HG02623 (cell line): ENCODE measurements at regions not wholly inside any gene's neighbourhood (a gene's known extent, or its start where the extent isn't known, plus 50 kb on each side); places are given as distances from the start of the nearest gene placed in this dataset.

ENCODE experiments used
- ATAC-seq: cut with Tn5 transposase; IDR thresholded peaks from one replicate; pipeline ENCODE4 v1.9.1; 2021; ENCODE audit warnings: moderate library complexity; ENCODE audit not compliant: unreplicated experiment

GRCh38 chr13:106302843-106303242, 232.6 kb downstream of the EFNB2 start:
- no peak for ATAC-seq

- no peak for ATAC-seq
Measured at GRCh38 chr13:106302011-106302410, 233.5 kb downstream of the EFNB2 start.

- no peak for ATAC-seq
Measured at GRCh38 chr13:106299621-106300020, 235.8 kb downstream of the EFNB2 start.

GRCh38 chr13:106297283-106297682, 238.2 kb downstream of the EFNB2 start:
- ATAC-seq: no peak

- ATAC-seq: no peak
Measured at GRCh38 chr13:106296723-106297122, 238.7 kb downstream of the EFNB2 start.

GRCh38 chr13:106295971-106296370, 239.5 kb downstream of the EFNB2 start:
- no peak for ATAC-seq

- no peak for ATAC-seq
Measured at GRCh38 chr13:106291006-106291405, 244.5 kb downstream of the EFNB2 start.

GRCh38 chr13:106287351-106287750, 248.1 kb downstream of the EFNB2 start:
- no peak for ATAC-seq

- no peak for ATAC-seq
Measured at GRCh38 chr13:106286811-106287210, 248.7 kb downstream of the EFNB2 start.

GRCh38 chr13:106284358-106284757, 251.1 kb downstream of the EFNB2 start:
- no peak for ATAC-seq

GRCh38 chr13:106281426-106281825, 254.0 kb downstream of the EFNB2 start:
- no peak for ATAC-seq

GRCh38 chr13:106277484-106278154, 257.8 kb downstream of the EFNB2 start:
- no peak for ATAC-seq

- ATAC-seq: no peak
Measured at GRCh38 chr13:106276876-106277275, 258.6 kb downstream of the EFNB2 start.

- ATAC-seq: no peak
Measured at GRCh38 chr13:106275446-106276032, 259.9 kb downstream of the EFNB2 start.

GRCh38 chr13:106274551-106275203, 260.8 kb downstream of the EFNB2 start:
- ATAC-seq: no peak

- ATAC-seq: no peak
Measured at GRCh38 chr13:106263801-106264200, 271.7 kb downstream of the EFNB2 start.

- no peak for ATAC-seq
Measured at GRCh38 chr13:106262886-106263285, 272.6 kb downstream of the EFNB2 start.

GRCh38 chr13:106261450-106261849, 274.0 kb downstream of the EFNB2 start:
- no peak for ATAC-seq

GRCh38 chr13:106260352-106260751, 275.1 kb downstream of the EFNB2 start:
- no peak for ATAC-seq

- ATAC-seq: no peak
Measured at GRCh38 chr13:106259928-106260327, 275.5 kb downstream of the EFNB2 start.

- no peak for ATAC-seq
Measured at GRCh38 chr13:106246666-106247188, 288.7 kb downstream of the EFNB2 start.

- ATAC-seq: no peak
Measured at GRCh38 chr13:106246242-106246641, 289.2 kb downstream of the EFNB2 start.
